ENCODE measurements at regions not wholly inside any gene's neighbourhood (a gene's known extent, or its start where the extent isn't known, plus 50 kb on each side); places are given as distances from the start of the nearest gene placed in this dataset.

GRCh38 chr6:154891901-154892300, 103.2 kb upstream of the TIAM2 start:
- TF ChIP-seq CTCF (IDR thresholded peaks at IDR 0.05; ENCODE audit: insufficient read depth, low read depth, low read length, missing control alignments), result no peak
- DNase-seq (ENCODE audit: low read depth), result no peak
- H3K4me3 ChIP-seq (ENCODE audit: low read depth, low read length), result no peak overlapping the region

- DNase-seq (ENCODE audit: low read depth), result no peak
- no peak overlapping the region for H3K4me3 ChIP-seq (ENCODE audit: low read depth, low read length)
Observed at GRCh38 chr6:154893917-154894316, 101.2 kb upstream of the TIAM2 start.

GRCh38 chr6:154894902-154895301, 100.2 kb upstream of the TIAM2 start:
- DNase-seq (ENCODE audit: low read depth), result no peak
- TF ChIP-seq CTCF (IDR thresholded peaks at IDR 0.05; ENCODE audit: insufficient read depth, low read depth, low read length, missing control alignments), result no peak
- H3K4me3 ChIP-seq (ENCODE audit: low read depth, low read length), result no peak overlapping the region

More at GRCh38 chr6:154893917-154894316, 101.2 kb upstream of the TIAM2 start:
- no peak for TF ChIP-seq CTCF (IDR thresholded peaks at IDR 0.05; ENCODE audit: insufficient read depth, low read depth, low read length, missing control alignments)

GRCh38 chr6:154895841-154896240, 99.3 kb upstream of the TIAM2 start:
- H3K4me3 ChIP-seq (ENCODE audit: low read depth, low read length), result no peak overlapping the region
- no peak for TF ChIP-seq CTCF (IDR thresholded peaks at IDR 0.05; ENCODE audit: insufficient read depth, low read depth, low read length, missing control alignments)
- no peak for DNase-seq (ENCODE audit: low read depth)

- no peak for TF ChIP-seq CTCF (IDR thresholded peaks at IDR 0.05; ENCODE audit: insufficient read depth, low read depth, low read length, missing control alignments)
Observed at GRCh38 chr6:154898821-154899220, 96.3 kb upstream of the TIAM2 start.

GRCh38 chr6:154899824-154900463, 95.2 kb upstream of the TIAM2 start:
- no peak for DNase-seq (ENCODE audit: low read depth)
- TF ChIP-seq CTCF (IDR thresholded peaks at IDR 0.05; ENCODE audit: insufficient read depth, low read depth, low read length, missing control alignments), result no peak
- no peak overlapping the region for H3K4me3 ChIP-seq (ENCODE audit: low read depth, low read length)

More at GRCh38 chr6:154898821-154899220, 96.3 kb upstream of the TIAM2 start:
- H3K4me3 ChIP-seq (ENCODE audit: low read depth, low read length), result no peak overlapping the region
- no peak for DNase-seq (ENCODE audit: low read depth)

All from GM12865 (cell line).